Kidney epithelial cell (primary cell): ENCODE measurements at regions not wholly inside any gene's neighbourhood (a gene's known extent, or its start where the extent isn't known, plus 50 kb on each side); places are given as distances from the start of the nearest gene placed in this dataset.

Experiments used
- DNase-seq: peaks from one replicate; pipeline ENCODE4 v3.0.0-alpha.2; 2010; ENCODE audit warnings: low read depth
- H3K27me3 ChIP-seq: 2 replicates; pipeline ENCODE4 v1.6.0; 2011; ENCODE audit warnings: low read length; ENCODE audit not compliant: control insufficient read depth, insufficient read depth
- H3K36me3 ChIP-seq: 2 replicates; pipeline ENCODE4 v1.5.1; 2011; ENCODE audit warnings: low read length; ENCODE audit not compliant: control insufficient read depth, insufficient read depth
- H3K4me3 ChIP-seq: 2 replicates; pipeline ENCODE4 v1.5.1; 2011; ENCODE audit warnings: low read depth, mild to moderate bottlenecking, control low read depth, low read length
- TF ChIP-seq, protein P1 (sequence below): IDR thresholded peaks from 2 replicates; pipeline ENCODE4 v1.5.1; 2011; ENCODE audit warnings: mild to moderate bottlenecking, moderate library complexity, low read length, control low read depth, inconsistent platforms; ENCODE audit not compliant: insufficient read depth, poor library complexity, severe bottlenecking

DNA sequence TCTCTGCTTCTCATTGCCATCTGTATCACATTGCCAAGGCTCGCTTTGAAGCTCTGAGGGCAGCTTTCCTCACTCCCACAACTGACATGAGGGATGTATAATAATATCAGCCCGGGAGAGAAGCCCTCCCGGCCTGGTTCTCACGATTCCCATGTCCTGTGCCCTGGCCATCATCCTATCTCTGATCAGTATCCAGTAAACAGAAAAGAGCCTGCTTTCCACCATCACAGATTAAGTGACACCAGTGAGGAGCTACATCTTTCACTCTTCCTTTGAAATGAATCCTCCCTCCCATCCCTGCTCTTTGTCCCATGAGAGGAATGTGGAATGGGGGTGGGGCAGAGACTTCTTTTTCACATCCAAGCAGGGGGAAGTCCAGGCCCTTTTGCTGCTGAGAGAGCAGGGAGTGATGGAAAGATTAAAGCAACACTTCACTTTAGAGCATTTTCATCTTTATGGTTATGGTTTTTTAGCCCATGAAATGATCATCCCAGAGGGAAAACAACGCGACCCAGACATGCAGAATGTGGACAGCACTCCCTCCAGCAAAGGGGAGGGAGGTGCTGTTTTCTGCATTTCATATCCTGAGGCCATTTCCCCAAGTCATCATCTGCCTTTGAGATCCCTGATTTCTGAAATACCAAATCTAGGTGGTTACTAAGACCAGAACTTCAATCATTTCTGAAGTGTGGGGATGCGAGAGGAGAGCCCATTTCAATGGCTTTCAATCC is 84.6 kb upstream of the LYZL1 start:
- Histone ChIP-seq H3K36me3 (no peaks in the 10 kb centered on the region), H3K4me3 (no peak overlapping the region), H3K27me3 (no peaks in the 10 kb centered on the region)
- TF ChIP-seq, protein P1, sequence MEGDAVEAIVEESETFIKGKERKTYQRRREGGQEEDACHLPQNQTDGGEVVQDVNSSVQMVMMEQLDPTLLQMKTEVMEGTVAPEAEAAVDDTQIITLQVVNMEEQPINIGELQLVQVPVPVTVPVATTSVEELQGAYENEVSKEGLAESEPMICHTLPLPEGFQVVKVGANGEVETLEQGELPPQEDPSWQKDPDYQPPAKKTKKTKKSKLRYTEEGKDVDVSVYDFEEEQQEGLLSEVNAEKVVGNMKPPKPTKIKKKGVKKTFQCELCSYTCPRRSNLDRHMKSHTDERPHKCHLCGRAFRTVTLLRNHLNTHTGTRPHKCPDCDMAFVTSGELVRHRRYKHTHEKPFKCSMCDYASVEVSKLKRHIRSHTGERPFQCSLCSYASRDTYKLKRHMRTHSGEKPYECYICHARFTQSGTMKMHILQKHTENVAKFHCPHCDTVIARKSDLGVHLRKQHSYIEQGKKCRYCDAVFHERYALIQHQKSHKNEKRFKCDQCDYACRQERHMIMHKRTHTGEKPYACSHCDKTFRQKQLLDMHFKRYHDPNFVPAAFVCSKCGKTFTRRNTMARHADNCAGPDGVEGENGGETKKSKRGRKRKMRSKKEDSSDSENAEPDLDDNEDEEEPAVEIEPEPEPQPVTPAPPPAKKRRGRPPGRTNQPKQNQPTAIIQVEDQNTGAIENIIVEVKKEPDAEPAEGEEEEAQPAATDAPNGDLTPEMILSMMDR = no peak
- DNase-seq = no peak

DNA sequence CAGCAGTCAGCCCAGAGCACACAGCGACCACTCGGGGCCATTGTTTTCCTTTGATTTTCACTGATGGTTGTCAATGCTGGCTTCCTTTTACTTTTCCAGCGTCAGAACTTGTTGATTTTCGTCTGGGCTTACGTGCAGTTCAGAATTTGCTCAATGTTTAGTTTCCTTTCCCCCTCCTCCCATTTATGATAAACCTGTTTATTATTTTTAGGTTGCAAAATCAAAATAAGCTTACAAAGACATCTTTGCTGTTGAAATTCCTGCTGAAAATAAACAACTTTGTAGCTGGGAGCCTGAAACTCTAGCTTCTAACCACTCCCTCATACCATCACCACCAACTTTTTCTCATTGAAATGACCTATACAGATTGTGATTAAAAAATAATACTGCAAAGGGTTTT is 83.1 kb upstream of the LYZL1 start:
- TF ChIP-seq, protein P1 = no peak
- DNase-seq = no peak
- Histone ChIP-seq H3K36me3 (no peaks in the 10 kb centered on the region), H3K27me3 (no peaks in the 10 kb centered on the region), H3K4me3 (no peak overlapping the region)

DNA sequence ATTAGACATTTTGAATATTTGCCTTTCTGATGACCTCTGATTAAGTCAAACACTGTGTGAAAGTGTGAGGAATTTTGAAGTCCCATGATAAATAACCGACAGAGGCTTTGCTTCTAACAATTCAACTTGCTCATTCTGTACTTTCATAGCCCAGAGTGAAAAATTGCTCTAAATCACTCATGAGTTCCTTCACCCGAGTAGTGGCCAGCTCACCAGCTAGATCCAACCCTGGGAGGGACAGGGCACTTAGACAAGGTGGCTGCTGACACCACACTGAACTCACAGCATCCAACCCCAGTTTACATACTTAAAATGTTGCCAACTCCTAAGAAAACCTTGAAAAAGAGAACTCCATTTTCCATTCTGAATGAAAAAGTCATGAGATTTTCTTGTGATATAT is 80.0 kb upstream of the LYZL1 start:
- DNase-seq = no peak
- Histone ChIP-seq H3K27me3 (no peaks in the 10 kb centered on the region), H3K4me3 (no peak overlapping the region), H3K36me3 (no peaks in the 10 kb centered on the region)
- TF ChIP-seq, protein P1 = no peak

DNA sequence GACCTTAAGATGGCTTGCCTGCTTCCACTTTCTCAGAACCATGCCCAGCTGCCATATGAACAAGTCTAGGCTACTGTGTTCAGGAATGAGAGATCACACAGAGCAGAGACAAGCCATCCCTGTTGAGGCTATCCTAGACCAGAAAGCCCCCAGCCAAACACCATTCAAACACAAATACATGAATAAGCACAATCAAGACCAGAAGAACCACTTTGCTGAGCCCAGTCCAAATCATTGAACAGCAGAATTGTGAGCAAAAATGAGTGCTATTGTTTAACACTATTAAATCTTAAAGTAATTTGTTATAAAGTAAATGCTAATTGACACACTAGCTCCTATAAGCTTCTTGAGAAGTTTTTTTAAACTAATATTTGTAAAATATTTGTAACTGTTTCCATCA is 79.0 kb upstream of the LYZL1 start:
- Histone ChIP-seq H3K36me3 (no peaks in the 10 kb centered on the region), H3K4me3 (no peak overlapping the region), H3K27me3 (no peaks in the 10 kb centered on the region)
- no peak for DNase-seq
- TF ChIP-seq, protein P1 = no peak

DNA sequence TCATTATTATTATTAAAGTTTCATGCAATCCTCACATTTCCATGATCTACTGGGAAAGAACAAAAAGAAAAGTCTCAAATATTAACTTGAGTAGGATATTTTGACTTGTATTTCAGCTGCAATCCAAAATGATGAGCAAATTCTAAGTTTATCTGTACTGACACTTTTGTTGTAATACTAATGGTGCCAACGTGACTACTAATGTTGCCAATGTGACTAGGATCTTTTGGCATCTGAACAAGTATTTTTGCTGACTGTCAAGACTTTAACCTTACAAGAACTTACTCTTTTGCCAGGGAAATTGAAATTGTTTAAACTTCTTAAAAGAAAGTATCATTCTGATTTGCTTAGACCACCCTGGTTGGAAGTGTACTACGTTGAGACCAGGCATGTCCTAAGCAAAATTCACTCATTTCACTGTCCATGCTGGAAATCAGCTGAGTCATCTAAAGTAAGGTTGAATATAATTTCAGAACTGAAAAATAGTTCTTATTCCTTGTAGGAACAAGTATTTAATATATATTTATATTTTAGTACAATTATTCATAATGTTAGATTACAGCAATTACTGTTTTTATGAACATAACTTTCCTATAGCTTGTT is 78.5 kb upstream of the LYZL1 start:
- no peaks in the 10 kb centered on the region for H3K27me3 ChIP-seq
- TF ChIP-seq, protein P1 = no peak
- no peak for DNase-seq
- no peak overlapping the region for H3K4me3 ChIP-seq
- no peaks in the 10 kb centered on the region for H3K36me3 ChIP-seq

DNA sequence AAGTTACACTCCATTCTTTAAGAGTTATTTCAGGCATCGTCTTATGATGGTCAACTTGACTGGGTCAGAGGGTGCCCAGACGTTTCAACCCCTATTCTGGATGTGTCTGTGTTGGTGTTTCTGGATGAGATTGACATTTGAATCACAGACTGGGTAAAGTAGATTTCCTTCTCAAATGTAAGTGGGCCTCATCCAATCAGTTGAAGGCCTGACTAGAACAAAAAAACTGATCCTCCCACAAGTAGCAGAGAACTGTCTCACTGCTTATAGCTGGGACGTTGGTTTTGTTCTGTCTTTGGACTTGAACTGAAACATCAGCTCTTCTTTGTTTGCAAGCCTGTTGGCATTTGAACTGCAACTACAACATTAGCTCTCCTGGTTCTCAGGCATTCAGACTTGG is 76.3 kb upstream of the LYZL1 start:
- DNase-seq = no peak
- no peak overlapping the region for H3K4me3 ChIP-seq
- no peaks in the 10 kb centered on the region for H3K27me3 ChIP-seq

More for the DNA sequence above, 76.3 kb upstream of the LYZL1 start:
- H3K36me3 ChIP-seq = no peaks in the 10 kb centered on the region
- TF ChIP-seq, protein P1 = no peak
